Esophagus squamous epithelium (tissue), 5 donors: ENCODE measurements at regions not wholly inside any gene's neighbourhood (a gene's known extent, or its start where the extent isn't known, plus 50 kb on each side); places are given as distances from the start of the nearest gene placed in this dataset.

Source experiments
- DNase-seq: peaks from one replicate; lab custom pipeline; 2025; lab: John Stamatoyannopoulos, UW
- H3K27ac ChIP-seq, 4 donors: fragments of 200-600 bp; sonication (generic); one replicate each; pipeline ENCODE4 v1.5.1; 2016 to 2019; ENCODE audit warnings: mild to moderate bottlenecking in 1 of 4
- H3K27me3 ChIP-seq, 4 donors: fragments of 200-600 bp; sonication (generic); 1 replicate in 3 of 4; 2 replicates in 1 of 4; pipeline versions ENCODE4 v1.5.1 to v1.6.0; 2017 to 2021; ENCODE audit warnings: antibody characterized with exemption in 1 of 4
- H3K36me3 ChIP-seq, 3 donors: fragments of 200-600 bp; sonication (generic); one replicate each; pipeline ENCODE4 v1.5.1; 2016 to 2019
- H3K4me1 ChIP-seq, 3 donors: fragments of 200-600 bp; sonication (generic); one replicate each; pipeline ENCODE4 v1.5.1; 2017 to 2019
- H3K4me3 ChIP-seq, 4 donors: fragments of 200-600 bp; sonication (generic); 1 replicate in 3 of 4; 2 replicates in 1 of 4; pipeline ENCODE4 v1.5.1; 2016 to 2019; ENCODE audit warnings: mild to moderate bottlenecking in 2 of 4, moderate library complexity in 1 of 4
- H3K9me3 ChIP-seq, 3 donors: fragments of 200-600 bp; sonication (generic); one replicate each; pipeline ENCODE4 v1.5.1; 2016 to 2019
- CTCF ChIP-seq, 6 experiments: fragments of 450-650 bp in 4 of 6; fragments of 200-600 bp in 2 of 6; sonication (generic) in 2 of 6; IDR thresholded peaks; one replicate each; pipeline ENCODE4 v1.5.1; 2016 to 2019; ENCODE audit warnings: antibody characterized with exemption in 6 of 6, mild to moderate bottlenecking in 4 of 6, moderate library complexity in 4 of 6
- POLR2A ChIP-seq, 4 donors: fragments of 450-650 bp; IDR thresholded peaks; one replicate each; pipeline ENCODE4 v1.6.1; 2017; ENCODE audit warnings: antibody characterized with exemption in 4 of 4, mild to moderate bottlenecking in 4 of 4, moderate library complexity in 3 of 4
- WGBS, 2 donors: methylation state at CpG; one replicate each; pipeline ENCODE4 v1.1.5; 2018; 5-methylcytosine and 5-hydroxymethylcytosine counted together
- intact Hi-C: fragments of 100-400 bp; cut with DNase I; formaldehyde crosslinking; loops from one replicate; pipeline ENCODE4 v1.15.0; 2022
- donor health status: DM: yes; HTN: yes; CAD: no.

DNA sequence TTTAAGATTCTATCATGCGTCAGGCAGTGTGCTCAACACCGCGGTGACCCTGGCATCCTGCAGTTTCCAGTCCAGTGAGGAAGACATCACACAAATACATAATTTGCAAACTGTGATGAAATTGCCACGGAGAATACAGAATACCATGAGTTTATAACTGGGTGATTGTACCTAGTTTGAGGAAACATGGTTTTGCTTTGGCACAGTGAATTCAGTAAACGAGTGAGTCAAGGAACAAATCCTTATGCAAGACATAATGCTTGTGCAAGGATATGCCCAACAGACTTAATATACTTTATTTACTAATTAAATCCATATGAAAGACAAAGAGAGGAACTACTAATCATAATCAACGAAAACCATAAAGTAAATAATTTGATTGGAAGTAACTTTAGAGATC, 311.8 kb upstream of the TMTC1 start:
- TF ChIP-seq POLR2A (IDR thresholded peaks at IDR 0.05), result no peak
- TF ChIP-seq CTCF (IDR thresholded peaks at IDR 0.05), result no peak
- H3K27me3 ChIP-seq, result no peaks in the 10 kb centered on the region
- H3K9me3 ChIP-seq, result no peaks in the 10 kb centered on the region
- no peak overlapping the region for H3K27ac ChIP-seq
- no peaks in the 10 kb centered on the region for H3K36me3 ChIP-seq
- no peak for DNase-seq
- no peak overlapping the region for H3K4me3 ChIP-seq
- intact Hi-C loops, result no loop called here
- WGBS, 2 donors, result 81 to 91% methylated on average over 6 of the region's 6 CpGs
- no peaks in the 10 kb centered on the region for H3K4me1 ChIP-seq

- H3K9me3 ChIP-seq, result no peaks in the 10 kb centered on the region
Observed at GRCh38 chr12:30092983-30093617, 309.4 kb upstream of the TMTC1 start.

DNA sequence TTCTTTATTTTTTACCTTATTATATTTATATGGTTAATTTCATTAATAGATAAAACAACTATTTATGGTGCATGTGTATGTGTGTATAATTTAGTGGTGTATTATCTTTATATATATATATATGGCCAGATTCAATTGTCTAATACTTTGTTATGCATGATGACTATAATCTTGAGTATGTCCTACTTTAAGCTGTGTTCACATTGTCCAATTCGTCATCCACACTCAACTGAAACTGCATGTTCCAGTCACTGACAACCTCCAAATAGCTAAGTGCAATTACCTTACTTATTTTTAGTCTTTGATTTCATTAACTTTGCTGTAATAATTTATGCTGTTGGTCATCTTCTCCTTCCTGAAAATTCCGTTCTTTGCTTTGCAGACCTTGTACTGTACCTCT, 306.5 kb upstream of the TMTC1 start:
- H3K36me3 ChIP-seq, result no peaks in the 10 kb centered on the region
- no peak for DNase-seq
- no peaks in the 10 kb centered on the region for H3K27me3 ChIP-seq
- TF ChIP-seq POLR2A (IDR thresholded peaks at IDR 0.05) (no peak), CTCF (IDR thresholded peaks at IDR 0.05) (no peak)
- H3K9me3 ChIP-seq, result no peaks in the 10 kb centered on the region
- H3K4me3 ChIP-seq, result no peak overlapping the region
- intact Hi-C loops, result no loop called here
- 68 to 95% methylated on average over 2 of the region's 2 CpGs for WGBS, 2 donors
- no peaks in the 10 kb centered on the region for H3K4me1 ChIP-seq
- no peak overlapping the region for H3K27ac ChIP-seq

More at GRCh38 chr12:30092983-30093617, 309.4 kb upstream of the TMTC1 start:
- Histone ChIP-seq H3K36me3 (no peaks in the 10 kb centered on the region), H3K4me1 (no peaks in the 10 kb centered on the region), H3K27ac (no peak overlapping the region), H3K27me3 (no peaks in the 10 kb centered on the region), H3K4me3 (no peak overlapping the region)
- intact Hi-C loops, result no loop called here
- TF ChIP-seq POLR2A (IDR thresholded peaks at IDR 0.05), result no peak
- no peak for TF ChIP-seq CTCF (IDR thresholded peaks at IDR 0.05)
- no peak for DNase-seq
- 86 to 89% methylated on average over 4 of the region's 4 CpGs for WGBS, 2 donors

- Histone ChIP-seq H3K4me1 (no peaks in the 10 kb centered on the region), H3K36me3 (no peaks in the 10 kb centered on the region), H3K9me3 (no peaks in the 10 kb centered on the region), H3K27me3 (no peaks in the 10 kb centered on the region), H3K4me3 (no peak overlapping the region), H3K27ac (no peak overlapping the region)
- TF ChIP-seq POLR2A (IDR thresholded peaks at IDR 0.05) (no peak), CTCF (IDR thresholded peaks at IDR 0.05) (no peak)
- intact Hi-C loops, result no loop called here
- 58 to 59% methylated on average over 3 of the region's 3 CpGs for WGBS, 2 donors
- DNase-seq, result no peak
Observed at GRCh38 chr12:30088259-30088995, 304.7 kb upstream of the TMTC1 start.

GRCh38 chr12:30082381-30082780, 298.6 kb upstream of the TMTC1 start:
- 50 to 53% methylated on average over 3 of the region's 3 CpGs for WGBS, 2 donors
- Histone ChIP-seq H3K4me1 (no peaks in the 10 kb centered on the region), H3K4me3 (no peak overlapping the region), H3K27me3 (no peaks in the 10 kb centered on the region), H3K9me3 (no peaks in the 10 kb centered on the region), H3K36me3 (no peaks in the 10 kb centered on the region), H3K27ac (no peak overlapping the region)
- DNase-seq, result no peak
- TF ChIP-seq CTCF (IDR thresholded peaks at IDR 0.05), result no peak
- no peak for TF ChIP-seq POLR2A (IDR thresholded peaks at IDR 0.05)
- intact Hi-C loops, result no loop called here
